AG09309 (cell line): ENCODE measurements at regions not wholly inside any gene's neighbourhood (a gene's known extent, or its start where the extent isn't known, plus 50 kb on each side); places are given as distances from the start of the nearest gene placed in this dataset.
A peak's percentile ranks its signal among the peaks of the same experiment; 100 is the strongest.

ENCODE experiments used
- DNase-seq: peaks from one replicate; pipeline ENCODE4 v3.0.0-alpha.2; 2010; ENCODE audit warnings: low read depth
- H3K4me3 ChIP-seq: 2 replicates; pipeline ENCODE4 v1.5.1; 2011; ENCODE audit warnings: mild to moderate bottlenecking, low read depth, low read length, moderate library complexity; ENCODE audit not compliant: control insufficient read depth
- TF ChIP-seq, protein P1 (sequence below): IDR thresholded peaks from 2 replicates; pipeline ENCODE4 v1.5.1; 2011; ENCODE audit warnings: mild to moderate bottlenecking, low read depth, low read length, inconsistent platforms; ENCODE audit not compliant: insufficient read depth, control insufficient read depth; ENCODE audit errors: missing control alignments

DNA sequence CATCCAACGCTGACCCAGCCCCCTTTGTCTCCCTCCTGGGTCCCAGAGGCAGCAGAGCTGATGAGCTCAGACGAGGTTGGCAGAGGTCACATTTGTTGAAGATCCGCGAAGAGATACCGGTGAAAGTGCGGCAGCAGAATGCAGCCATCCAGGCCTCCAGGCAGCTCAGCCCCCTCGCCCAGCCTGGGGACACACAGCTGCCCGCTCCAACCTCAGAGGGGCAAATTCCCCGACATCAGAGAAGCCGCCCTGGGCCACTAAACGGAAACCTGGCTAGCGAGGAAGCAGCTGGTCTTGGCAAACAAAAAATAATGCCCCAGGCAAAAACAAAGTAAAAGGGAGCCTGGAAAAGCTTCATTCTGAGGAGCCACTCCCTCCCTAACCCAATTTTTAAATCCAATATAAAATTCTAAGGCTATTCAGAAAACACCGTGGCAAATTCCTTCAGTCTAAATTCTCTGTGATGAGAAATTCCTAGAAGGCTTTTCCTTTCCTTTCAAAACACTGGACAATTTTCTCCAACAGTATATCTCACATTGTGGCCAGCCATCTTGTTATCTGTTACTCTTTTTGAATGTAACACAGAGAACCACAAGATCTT is 262.4 kb downstream of the SS18 start:
- TF ChIP-seq, protein P1, sequence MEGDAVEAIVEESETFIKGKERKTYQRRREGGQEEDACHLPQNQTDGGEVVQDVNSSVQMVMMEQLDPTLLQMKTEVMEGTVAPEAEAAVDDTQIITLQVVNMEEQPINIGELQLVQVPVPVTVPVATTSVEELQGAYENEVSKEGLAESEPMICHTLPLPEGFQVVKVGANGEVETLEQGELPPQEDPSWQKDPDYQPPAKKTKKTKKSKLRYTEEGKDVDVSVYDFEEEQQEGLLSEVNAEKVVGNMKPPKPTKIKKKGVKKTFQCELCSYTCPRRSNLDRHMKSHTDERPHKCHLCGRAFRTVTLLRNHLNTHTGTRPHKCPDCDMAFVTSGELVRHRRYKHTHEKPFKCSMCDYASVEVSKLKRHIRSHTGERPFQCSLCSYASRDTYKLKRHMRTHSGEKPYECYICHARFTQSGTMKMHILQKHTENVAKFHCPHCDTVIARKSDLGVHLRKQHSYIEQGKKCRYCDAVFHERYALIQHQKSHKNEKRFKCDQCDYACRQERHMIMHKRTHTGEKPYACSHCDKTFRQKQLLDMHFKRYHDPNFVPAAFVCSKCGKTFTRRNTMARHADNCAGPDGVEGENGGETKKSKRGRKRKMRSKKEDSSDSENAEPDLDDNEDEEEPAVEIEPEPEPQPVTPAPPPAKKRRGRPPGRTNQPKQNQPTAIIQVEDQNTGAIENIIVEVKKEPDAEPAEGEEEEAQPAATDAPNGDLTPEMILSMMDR = no peak
- H3K4me3 ChIP-seq = peak overlapping the region; percentile 11
- peak; percentile 11 for DNase-seq

DNA sequence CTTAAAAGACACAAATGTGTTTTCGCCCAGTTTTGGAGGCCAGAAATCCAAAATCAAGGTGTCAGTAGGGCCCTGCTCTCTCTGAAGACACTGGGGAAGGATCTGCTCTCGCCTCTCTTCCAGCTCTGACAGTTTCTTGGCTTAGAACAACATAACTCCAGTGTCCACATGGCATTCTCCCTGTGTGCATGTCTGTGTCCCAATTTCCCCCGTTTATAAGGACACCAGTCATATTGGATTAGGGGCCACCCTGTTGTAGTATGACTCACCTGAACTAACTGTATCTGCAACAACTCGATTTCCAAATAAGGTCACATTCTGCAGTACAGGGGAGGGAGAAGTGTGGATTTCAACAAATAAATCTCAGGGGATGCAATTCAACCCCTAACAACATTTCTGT is 263.2 kb downstream of the SS18 start:
- TF ChIP-seq, protein P1 = no peak
- H3K4me3 ChIP-seq = no peak overlapping the region
- DNase-seq = no peak

DNA sequence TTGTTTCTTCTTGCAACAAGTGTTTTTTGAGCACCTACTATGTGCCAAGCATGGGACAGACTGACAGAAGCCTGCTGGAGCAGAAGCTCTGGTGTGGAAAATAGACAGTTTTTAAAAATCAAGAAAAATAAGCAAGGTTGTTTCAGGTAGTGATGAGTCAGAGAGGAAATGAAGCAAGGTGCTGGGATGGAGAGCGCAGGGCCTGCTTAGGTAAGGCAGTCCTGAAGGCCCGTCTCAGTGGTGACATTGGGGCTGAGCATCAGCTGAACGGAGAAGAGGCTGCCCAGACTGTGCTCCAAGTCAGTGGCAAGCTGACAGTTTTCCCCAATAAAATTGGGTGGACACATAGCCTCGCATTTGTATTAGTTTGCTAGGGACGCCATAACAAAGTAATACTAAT is 263.6 kb downstream of the SS18 start:
- no peak overlapping the region for H3K4me3 ChIP-seq
- TF ChIP-seq, protein P1 = no peak
- no peak for DNase-seq

DNA sequence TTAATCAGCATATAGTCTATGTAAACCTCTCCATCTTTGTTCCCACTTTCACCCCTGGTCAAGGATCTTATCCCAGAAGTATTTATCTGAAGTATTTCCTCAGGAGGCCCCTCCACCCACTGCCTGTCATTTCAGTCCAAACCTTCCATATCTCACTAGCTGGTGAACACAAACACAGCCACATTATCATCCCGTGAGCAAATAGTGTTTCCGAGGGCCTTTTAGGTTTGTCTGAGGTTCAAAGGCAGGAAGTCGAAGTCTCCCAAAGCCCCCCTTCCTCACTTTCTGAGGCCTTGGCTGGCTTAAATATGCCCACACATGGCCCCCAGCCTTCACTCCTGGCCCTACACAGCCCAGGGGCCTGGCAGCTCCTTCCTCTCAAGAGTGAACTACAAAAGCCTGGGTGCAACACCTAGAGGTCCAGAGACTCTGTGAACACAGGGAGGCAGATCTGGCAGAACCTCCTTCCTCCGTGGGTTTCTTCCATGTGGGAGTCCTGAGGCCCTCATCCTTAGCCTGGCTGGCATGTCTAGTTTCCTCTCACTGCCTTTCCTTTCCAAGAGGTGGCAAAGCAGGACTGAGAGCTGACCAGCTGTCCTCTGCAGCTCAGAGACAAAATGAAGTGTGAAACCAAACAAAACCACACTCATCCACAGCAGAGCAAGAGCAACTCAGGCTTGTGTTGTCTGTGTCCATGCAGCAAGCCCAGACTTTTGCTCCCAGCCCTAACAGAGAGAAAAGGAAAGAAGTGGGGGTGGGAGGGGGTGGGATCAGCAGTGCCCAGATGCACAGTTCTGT is 264.2 kb downstream of the SS18 start:
- DNase-seq = no peak
- H3K4me3 ChIP-seq = no peak overlapping the region
- TF ChIP-seq, protein P1 = no peak

DNA sequence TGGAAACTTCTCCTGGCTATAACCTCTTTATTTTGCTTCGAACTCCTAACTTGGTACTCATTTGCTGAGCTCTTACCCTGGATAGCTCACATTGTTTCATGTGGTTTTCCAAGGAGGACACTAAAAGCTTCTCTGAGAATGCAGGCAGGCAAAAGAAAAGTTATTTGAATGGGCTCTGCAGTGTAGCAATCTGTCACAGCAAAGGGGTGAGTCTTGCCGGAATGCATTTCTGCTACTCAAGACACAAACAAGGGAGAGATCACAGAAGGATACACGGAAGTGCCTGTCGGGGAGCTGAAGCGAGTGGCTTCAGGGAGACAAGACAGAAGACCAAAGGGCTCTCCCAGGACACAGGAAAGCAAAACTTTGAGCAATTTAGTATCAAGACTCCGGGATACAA is 265.4 kb downstream of the SS18 start:
- TF ChIP-seq, protein P1 = no peak
- no peak for DNase-seq
- H3K4me3 ChIP-seq = no peak overlapping the region

DNA sequence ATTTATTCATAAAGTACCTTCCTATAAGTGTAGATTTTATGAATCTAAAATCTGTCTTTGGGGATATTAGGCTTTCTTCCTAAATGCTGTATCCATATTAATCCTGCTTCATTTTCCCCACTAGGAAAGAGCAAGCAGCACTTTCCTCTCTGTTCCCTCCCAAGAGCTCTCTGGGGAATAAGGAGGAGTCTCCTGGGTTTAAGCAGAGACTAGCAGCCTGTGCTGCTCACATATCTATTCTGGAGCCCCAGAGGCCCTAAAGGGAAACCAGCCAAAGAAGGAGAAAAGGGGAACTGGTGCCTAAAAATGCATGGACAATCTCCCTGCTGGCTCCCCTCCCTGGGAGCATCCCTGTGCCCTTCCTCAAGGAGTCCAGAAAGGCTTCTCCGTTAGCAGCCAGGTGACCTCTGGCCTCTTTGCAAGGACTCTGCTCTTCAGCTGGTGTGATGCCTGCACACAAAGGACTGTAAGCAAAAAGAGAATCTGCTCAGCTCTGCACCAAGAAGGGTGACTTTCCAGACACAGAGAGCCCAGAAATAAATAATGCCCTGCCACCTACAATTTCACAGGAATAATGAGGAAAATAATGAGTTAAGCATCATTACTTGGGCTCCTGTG is 270.6 kb downstream of the SS18 start:
- H3K4me3 ChIP-seq = no peak overlapping the region
- TF ChIP-seq, protein P1 = no peak
- no peak for DNase-seq
